ENCODE measurements at regions not wholly inside any gene's neighbourhood (a gene's known extent, or its start where the extent isn't known, plus 50 kb on each side); places are given as distances from the start of the nearest gene placed in this dataset.

- intact Hi-C loops (cut with micrococcal nuclease; ENCODE audit: unreplicated experiment) (no loop called here), in situ Hi-C loops (cut with HindIII; ENCODE audit: low pct_unique_long_range_greater_than_20kb, low sequenced_read_pairs) (no loop called here)
- DNase-seq (ENCODE audit: low read depth, low spot score): no peak
- Histone ChIP-seq H3K27me3 (ENCODE audit: control insufficient read depth, insufficient read depth, low read length) (no peaks in the 10 kb centered on the region), H3K9me3 (ENCODE audit: control insufficient read depth, insufficient read depth, low read depth, low read length) (no peaks in the 10 kb centered on the region), H3K4me3 (ENCODE audit: low read depth in 2 of 2, low read length in 2 of 2) (no peak overlapping the region), H3K36me3 (ENCODE audit: control insufficient read depth, insufficient read depth, low read length) (no peaks in the 10 kb centered on the region), H3K27ac (ENCODE audit: low read length) (no peak overlapping the region), H3K4me1 (ENCODE audit: control insufficient read depth, insufficient read depth, low read length) (no peaks in the 10 kb centered on the region)
- ChIA-PET POLR2A (no interaction called here), CTCF (no interaction called here)
- no TSS peak for BruUV-seq (replicated peaks)
- no peak for TF ChIP-seq TCF7L2 (IDR thresholded peaks at IDR 0.05; ENCODE audit: low read depth, low read length)
- no peak for TF ChIP-seq POLR2AphosphoS5 (IDR thresholded peaks at IDR 0.05; ENCODE audit: low read depth, low read length)
- TF ChIP-seq REST (IDR thresholded peaks at IDR 0.05; ENCODE audit: insufficient read depth in 1 of 2, low read depth in 2 of 2, low read length in 1 of 2): no peak
- TF ChIP-seq SIN3A (IDR thresholded peaks at IDR 0.05; ENCODE audit: borderline replicate concordance, insufficient read depth, low read depth, low read length): no peak
- no peak for ATAC-seq
Observed at GRCh38 chrX:81779701-81780100, 577.8 kb downstream of the SH3BGRL start.

- H3K9me3 ChIP-seq (ENCODE audit: control insufficient read depth, insufficient read depth, low read depth, low read length): no peaks in the 10 kb centered on the region
- no peak overlapping the region for H3K27ac ChIP-seq (ENCODE audit: low read length)
- no peaks in the 10 kb centered on the region for H3K4me1 ChIP-seq (ENCODE audit: control insufficient read depth, insufficient read depth, low read length)
- BruUV-seq (replicated peaks): no TSS peak
- CTCF ChIA-PET: no interaction called here
- DNase-seq (ENCODE audit: low read depth, low spot score) (no peak), ATAC-seq (no peak)
- H3K27me3 ChIP-seq (ENCODE audit: control insufficient read depth, insufficient read depth, low read length): no peaks in the 10 kb centered on the region
- H3K36me3 ChIP-seq (ENCODE audit: control insufficient read depth, insufficient read depth, low read length): no peaks in the 10 kb centered on the region
- no peak overlapping the region for H3K4me3 ChIP-seq (ENCODE audit: low read depth in 2 of 2, low read length in 2 of 2)
- POLR2A ChIA-PET: no interaction called here
- TF ChIP-seq REST (IDR thresholded peaks at IDR 0.05; ENCODE audit: insufficient read depth in 1 of 2, low read depth in 2 of 2, low read length in 1 of 2) (no peak), TCF7L2 (IDR thresholded peaks at IDR 0.05; ENCODE audit: low read depth, low read length) (no peak)
- in situ Hi-C loops (cut with HindIII; ENCODE audit: low pct_unique_long_range_greater_than_20kb, low sequenced_read_pairs) (no loop called here), intact Hi-C loops (cut with micrococcal nuclease; ENCODE audit: unreplicated experiment) (no loop called here)
Observed at GRCh38 chrX:81791086-81791485, 589.2 kb downstream of the SH3BGRL start.
